ENCODE measurements at regions not wholly inside any gene's neighbourhood (a gene's known extent, or its start where the extent isn't known, plus 50 kb on each side); places are given as distances from the start of the nearest gene placed in this dataset.

- no peak overlapping the region for H2AFZ ChIP-seq (ENCODE audit: low read depth, low read length, poor library complexity, severe bottlenecking)
- ChIA-PET POLR2A (no interaction called here), RAD21 (ENCODE audit: low non-redundant PET in 1 of 2, low total read pairs in 2 of 2, uncharacterized antibody in 2 of 2, unreplicated experiment in 2 of 2) (no interaction called here), CTCF (no interaction called here)
- DNase-seq (ENCODE audit: low read depth, low spot score) (no peak), ATAC-seq (no peak)
- no peak overlapping the region for H3K9ac ChIP-seq (ENCODE audit: low read length)
- H3K79me2 ChIP-seq (ENCODE audit: insufficient read depth, low read length) = no peaks in the 10 kb centered on the region
- H3K27me3 ChIP-seq (ENCODE audit: insufficient read depth, low read length) = no peaks in the 10 kb centered on the region
- TF ChIP-seq POLR2A (IDR thresholded peaks at IDR 0.05; ENCODE audit: borderline replicate concordance, extremely low read depth, insufficient read depth, insufficient read length) = no peak
- no peaks in the 10 kb centered on the region for H3K36me3 ChIP-seq (ENCODE audit: control insufficient read depth in 1 of 2, insufficient read depth in 2 of 2, low read length in 2 of 2)
- BruUV-seq (replicated peaks) = no TSS peak
- H3K4me2 ChIP-seq (ENCODE audit: low read length) = no peak overlapping the region
- no peaks in the 10 kb centered on the region for H4K20me1 ChIP-seq (ENCODE audit: insufficient read depth)
- H3K4me1 ChIP-seq (ENCODE audit: control insufficient read depth in 1 of 2, insufficient read depth in 2 of 2, low read length in 2 of 2) = no peaks in the 10 kb centered on the region
- peaks cover 11 to 53% of the 10 kb centered on the region in 2 experiments; a peak in 2 of 4 replicates for H3K9me3 ChIP-seq (ENCODE audit: control insufficient read depth in 1 of 2, insufficient read depth in 1 of 2, low read depth in 1 of 2, low read length in 2 of 2)
- no peaks in the 10 kb centered on the region for H3K9me2 ChIP-seq (ENCODE audit: insufficient read depth)
- no peak overlapping the region for H3K4me3 ChIP-seq (replicated peaks in 1 of 2; ENCODE audit: low read depth in 1 of 2, low read length in 2 of 2)
- intact Hi-C loops (cut with micrococcal nuclease) = no loop called here
- no peak overlapping the region for H3K27ac ChIP-seq (ENCODE audit: low read depth, low read length)
These were observed 862.7 kb upstream of the SEMA6D start for GRCh38 chr15:46854564-46854963.

- intact Hi-C loops (cut with micrococcal nuclease) = no loop called here
- RAD21 ChIA-PET (ENCODE audit: low non-redundant PET in 1 of 2, low total read pairs in 2 of 2, uncharacterized antibody in 2 of 2, unreplicated experiment in 2 of 2) = no interaction called here
- H3K9me3 ChIP-seq (ENCODE audit: control insufficient read depth in 1 of 2, insufficient read depth in 1 of 2, low read depth in 1 of 2, low read length in 2 of 2) = peaks cover 10 to 57% of the 10 kb centered on the region in 2 experiments; a peak in 2 of 4 replicates
- H3K4me3 ChIP-seq (replicated peaks in 1 of 2; ENCODE audit: low read depth in 1 of 2, low read length in 2 of 2) = no peak overlapping the region
- TF ChIP-seq POLR2AphosphoS5 (IDR thresholded peaks at IDR 0.05; ENCODE audit: low read depth, low read length) = no peak
- no peak for TF ChIP-seq FOSL1 (IDR thresholded peaks at IDR 0.05; ENCODE audit: low read depth)
- TF ChIP-seq RAD21 (IDR thresholded peaks at IDR 0.05; ENCODE audit: low read depth) = no peak
- TF ChIP-seq CEBPB (IDR thresholded peaks at IDR 0.05; ENCODE audit: low read depth) = no peak
- no peak for TF ChIP-seq EZH2 (IDR thresholded peaks at IDR 0.05)
- no peak for TF ChIP-seq ATF3 (IDR thresholded peaks at IDR 0.05)
- no peak for TF ChIP-seq SIN3A (IDR thresholded peaks at IDR 0.05; ENCODE audit: low read depth)
- no peak for TF ChIP-seq MAX (IDR thresholded peaks at IDR 0.05)
- H3K27me3 ChIP-seq (ENCODE audit: insufficient read depth, low read length) = no peaks in the 10 kb centered on the region
- BruUV-seq (replicated peaks) = no TSS peak
- no peaks in the 10 kb centered on the region for H4K20me1 ChIP-seq (ENCODE audit: insufficient read depth)
- no peaks in the 10 kb centered on the region for H3K79me2 ChIP-seq (ENCODE audit: insufficient read depth, low read length)
- H3K9ac ChIP-seq (ENCODE audit: low read length) = no peak overlapping the region
- ATAC-seq = no peak
- no peaks in the 10 kb centered on the region for H3K36me3 ChIP-seq (ENCODE audit: control insufficient read depth in 1 of 2, insufficient read depth in 2 of 2, low read length in 2 of 2)
- no peaks in the 10 kb centered on the region for H3K9me2 ChIP-seq (ENCODE audit: insufficient read depth)
- H3K27ac ChIP-seq (ENCODE audit: low read depth, low read length) = no peak overlapping the region
- no peak overlapping the region for H3K4me2 ChIP-seq (ENCODE audit: low read length)
- CTCF ChIA-PET = no interaction called here
- POLR2A ChIA-PET = no interaction called here
- H2AFZ ChIP-seq (ENCODE audit: low read depth, low read length, poor library complexity, severe bottlenecking) = no peak overlapping the region
- H3K4me1 ChIP-seq (ENCODE audit: control insufficient read depth in 1 of 2, insufficient read depth in 2 of 2, low read length in 2 of 2) = no peaks in the 10 kb centered on the region
- DNase-seq (ENCODE audit: low read depth, low spot score) = no peak
These were observed 861.9 kb upstream of the SEMA6D start for GRCh38 chr15:46855388-46855787.

Measured in HCT116 (cell line).